ENCODE measurements at regions not wholly inside any gene's neighbourhood (a gene's known extent, or its start where the extent isn't known, plus 50 kb on each side); places are given as distances from the start of the nearest gene placed in this dataset.
"Not testable (repeated sequence)": the region's sequence is repeated elsewhere in the genome, so short reads cannot be mapped to it uniquely, and the experiment has no call there.

DNA sequence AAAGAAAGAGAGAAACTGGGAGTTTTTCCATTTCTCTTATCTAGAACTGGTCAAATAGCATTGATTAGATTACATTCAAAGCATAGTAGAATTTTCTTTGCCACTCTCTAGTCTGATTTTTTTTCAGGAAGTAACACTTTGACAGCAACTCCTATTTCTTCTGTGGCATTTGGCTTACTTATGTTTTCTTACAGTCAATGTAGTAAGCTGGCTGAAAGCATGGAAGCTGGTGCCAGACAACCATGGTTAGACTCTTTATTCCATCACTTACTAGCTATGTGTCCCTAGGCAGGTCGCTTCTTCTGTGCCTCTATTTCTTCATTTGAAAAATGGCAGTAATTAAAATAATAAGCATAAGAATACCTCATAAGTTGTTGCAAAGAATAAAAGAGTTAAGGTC is 54.2 kb upstream of the OPRM1 start:
- intact Hi-C loops (cut with DNase I) = no loop called here

DNA sequence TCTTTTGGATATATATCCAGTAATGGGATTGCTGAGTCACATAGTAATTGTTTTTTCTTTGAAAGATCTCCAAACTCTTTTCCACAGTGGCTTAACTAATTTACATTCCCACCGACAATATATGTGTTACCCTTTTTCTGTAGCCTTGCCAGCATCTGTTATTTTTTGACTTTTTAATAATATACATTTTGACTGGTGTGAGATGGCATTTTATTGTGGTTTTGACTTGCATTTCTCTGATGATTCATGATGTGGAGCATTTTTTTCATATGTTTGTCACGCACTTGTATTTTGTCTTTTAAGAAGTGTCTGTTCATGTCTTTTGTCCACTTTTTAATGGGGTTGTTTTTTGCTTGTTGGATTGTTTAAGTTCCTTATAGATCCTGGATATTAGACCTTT is 58.9 kb upstream of the OPRM1 start:
- Histone ChIP-seq H3K9me3 (no peaks in the 10 kb centered on the region), H3K9ac (ENCODE audit: low read depth in 2 of 2, low read length in 2 of 2) (no peak overlapping the region)
- DNase-seq = no peak

More for the DNA sequence above, 54.2 kb upstream of the OPRM1 start:
- Histone ChIP-seq H3K9ac (ENCODE audit: low read depth in 2 of 2, low read length in 2 of 2) (no peak overlapping the region), H3K9me3 (no peaks in the 10 kb centered on the region), H3K27ac (no peak overlapping the region), H3K36me3 (no peaks in the 10 kb centered on the region), H3K27me3 (no peaks in the 10 kb centered on the region), H3K4me3 (no peak overlapping the region), H3K4me1 (no peaks in the 10 kb centered on the region)
- DNase-seq = no peak
- TF ChIP-seq, protein P1, sequence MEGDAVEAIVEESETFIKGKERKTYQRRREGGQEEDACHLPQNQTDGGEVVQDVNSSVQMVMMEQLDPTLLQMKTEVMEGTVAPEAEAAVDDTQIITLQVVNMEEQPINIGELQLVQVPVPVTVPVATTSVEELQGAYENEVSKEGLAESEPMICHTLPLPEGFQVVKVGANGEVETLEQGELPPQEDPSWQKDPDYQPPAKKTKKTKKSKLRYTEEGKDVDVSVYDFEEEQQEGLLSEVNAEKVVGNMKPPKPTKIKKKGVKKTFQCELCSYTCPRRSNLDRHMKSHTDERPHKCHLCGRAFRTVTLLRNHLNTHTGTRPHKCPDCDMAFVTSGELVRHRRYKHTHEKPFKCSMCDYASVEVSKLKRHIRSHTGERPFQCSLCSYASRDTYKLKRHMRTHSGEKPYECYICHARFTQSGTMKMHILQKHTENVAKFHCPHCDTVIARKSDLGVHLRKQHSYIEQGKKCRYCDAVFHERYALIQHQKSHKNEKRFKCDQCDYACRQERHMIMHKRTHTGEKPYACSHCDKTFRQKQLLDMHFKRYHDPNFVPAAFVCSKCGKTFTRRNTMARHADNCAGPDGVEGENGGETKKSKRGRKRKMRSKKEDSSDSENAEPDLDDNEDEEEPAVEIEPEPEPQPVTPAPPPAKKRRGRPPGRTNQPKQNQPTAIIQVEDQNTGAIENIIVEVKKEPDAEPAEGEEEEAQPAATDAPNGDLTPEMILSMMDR (IDR thresholded peaks at IDR 0.05) = no peak

DNA sequence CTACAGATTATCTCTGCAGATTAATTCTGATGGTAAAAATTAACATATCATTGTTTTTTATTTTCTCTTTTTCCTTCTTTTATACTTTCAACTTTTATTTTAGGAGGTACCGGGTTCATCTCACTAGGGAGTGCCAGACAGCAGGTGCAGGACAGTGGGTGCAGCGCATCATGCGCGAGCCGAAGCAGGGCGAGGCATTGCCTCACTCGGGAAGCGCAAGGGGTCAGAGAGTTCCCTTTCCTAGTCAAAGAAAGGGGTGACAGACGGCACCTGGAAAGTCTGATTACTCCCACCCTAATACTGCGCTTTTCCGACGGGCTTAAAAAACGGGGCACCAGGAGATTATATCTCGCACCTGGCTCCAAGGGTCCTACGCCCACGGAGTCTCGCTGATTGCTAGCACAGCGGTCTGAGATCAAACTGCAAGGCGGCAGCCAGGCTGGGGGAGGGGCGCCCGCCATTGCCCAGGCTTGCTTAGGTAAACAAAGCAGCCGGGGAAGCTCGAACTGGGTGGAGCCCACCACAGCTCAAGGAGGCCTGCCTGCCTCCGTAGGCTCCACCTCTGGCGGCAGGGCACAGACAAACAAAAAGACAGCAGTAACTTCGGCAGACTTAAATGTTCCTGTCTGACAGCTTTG is 60.0 kb upstream of the OPRM1 start:
- H3K27ac ChIP-seq; H3K36me3 ChIP-seq; H3K9ac ChIP-seq (ENCODE audit: low read depth in 2 of 2, low read length in 2 of 2); H3K27me3 ChIP-seq; H3K4me1 ChIP-seq; intact Hi-C loops (cut with DNase I); H3K4me3 ChIP-seq; H3K9me3 ChIP-seq; DNase-seq: not testable (repeated sequence)

More for the DNA sequence above, 58.9 kb upstream of the OPRM1 start:
- no peaks in the 10 kb centered on the region for H3K4me1 ChIP-seq
- TF ChIP-seq, protein P1 (IDR thresholded peaks at IDR 0.05) = no peak
- H3K27me3 ChIP-seq = no peaks in the 10 kb centered on the region
- no peak overlapping the region for H3K27ac ChIP-seq
- intact Hi-C loops (cut with DNase I) = no loop called here
- no peak overlapping the region for H3K4me3 ChIP-seq
- H3K36me3 ChIP-seq = no peaks in the 10 kb centered on the region

DNA sequence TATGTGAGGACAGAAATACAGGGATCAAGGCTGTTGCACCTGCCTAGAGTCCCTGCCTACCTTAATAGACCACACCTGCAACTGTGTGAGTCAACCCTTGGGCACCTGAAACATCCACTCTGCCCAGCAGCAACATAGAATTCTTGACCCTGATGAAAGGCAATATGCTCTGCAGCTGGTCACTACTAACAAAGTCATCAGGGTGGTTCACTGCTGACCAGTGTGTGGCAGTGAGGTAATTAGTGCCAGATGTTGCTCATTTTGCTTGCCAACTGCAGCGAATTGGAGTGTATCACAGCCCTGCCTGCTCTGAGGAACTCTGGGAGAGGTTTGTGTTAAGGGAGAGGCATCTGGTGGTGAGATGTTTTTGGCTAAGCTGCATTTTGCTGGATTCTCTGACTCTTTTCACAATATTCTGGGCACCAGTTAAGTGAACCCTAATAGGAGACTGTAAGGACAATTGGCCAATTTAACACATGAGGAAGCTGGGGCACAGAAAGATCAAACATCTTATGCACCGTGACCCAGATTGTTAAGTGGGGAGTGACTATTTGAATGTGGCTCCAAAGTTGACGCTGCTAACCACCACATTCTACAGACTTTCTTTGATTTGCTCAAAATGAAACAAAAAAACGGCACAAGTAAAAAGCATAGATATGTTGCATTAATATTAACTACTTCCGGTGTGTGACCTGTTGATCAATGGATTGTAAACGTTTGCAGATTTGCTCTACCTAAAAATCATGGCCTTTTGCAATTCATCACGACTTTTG is 61.9 kb upstream of the OPRM1 start:
- Histone ChIP-seq H3K9me3 (no peaks in the 10 kb centered on the region), H3K36me3 (no peaks in the 10 kb centered on the region), H3K4me1 (no peaks in the 10 kb centered on the region), H3K9ac (ENCODE audit: low read depth in 2 of 2, low read length in 2 of 2) (no peak overlapping the region), H3K27me3 (no peaks in the 10 kb centered on the region), H3K27ac (no peak overlapping the region), H3K4me3 (no peak overlapping the region)
- intact Hi-C loops (cut with DNase I) = no loop called here
- DNase-seq = no peak
- TF ChIP-seq, protein P1 (IDR thresholded peaks at IDR 0.05) = no peak

DNA sequence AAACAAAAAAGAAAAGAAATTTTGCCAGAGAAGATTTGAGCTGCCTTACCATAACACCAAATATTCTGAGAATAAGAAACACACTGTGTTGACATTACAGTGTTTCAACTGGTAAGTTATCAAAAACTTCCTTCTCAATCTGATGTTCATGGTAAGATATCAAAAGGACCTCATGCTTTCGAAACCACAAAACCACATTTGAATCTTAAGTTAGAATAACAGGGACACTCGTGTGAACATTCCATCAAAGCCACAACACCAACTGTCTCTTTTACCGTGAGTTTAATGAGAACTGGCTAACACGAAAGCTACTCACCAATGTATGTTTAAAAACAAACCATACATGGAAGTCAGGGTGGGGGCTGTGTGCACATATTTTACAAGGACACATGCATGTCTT is 73.0 kb upstream of the OPRM1 start:
- Histone ChIP-seq H3K4me1 (no peaks in the 10 kb centered on the region), H3K27me3 (no peaks in the 10 kb centered on the region)
- no peak for DNase-seq

More for the DNA sequence above, 73.0 kb upstream of the OPRM1 start:
- TF ChIP-seq, protein P1 (IDR thresholded peaks at IDR 0.05) = no peak
- Histone ChIP-seq H3K27ac (no peak overlapping the region), H3K4me3 (no peak overlapping the region), H3K36me3 (no peaks in the 10 kb centered on the region), H3K9me3 (no peaks in the 10 kb centered on the region), H3K9ac (ENCODE audit: low read depth in 2 of 2, low read length in 2 of 2) (no peak overlapping the region)
- intact Hi-C loops (cut with DNase I) = no loop called here
